Cardiac septum (tissue), 1 donor: ENCODE measurements at regions not wholly inside any gene's neighbourhood (a gene's known extent, or its start where the extent isn't known, plus 50 kb on each side); places are given as distances from the start of the nearest gene placed in this dataset.

Experiments
- DNase-seq: peaks from one replicate; pipeline ENCODE4 v3.0.0-alpha.2; 2020; ENCODE audit warnings: low spot score
- intact Hi-C: fragments of 100-400 bp; cut with DNase I; formaldehyde crosslinking; loops from one replicate; pipeline ENCODE4 v1.14.0; 2022
- donor health status: DM: no; HTN: no; CAD: no.

- intact Hi-C loops = no loop called here
- DNase-seq = no peak
Measured at GRCh38 chr9:79353856-79354520, 217.8 kb upstream of the TLE4 start.

DNA sequence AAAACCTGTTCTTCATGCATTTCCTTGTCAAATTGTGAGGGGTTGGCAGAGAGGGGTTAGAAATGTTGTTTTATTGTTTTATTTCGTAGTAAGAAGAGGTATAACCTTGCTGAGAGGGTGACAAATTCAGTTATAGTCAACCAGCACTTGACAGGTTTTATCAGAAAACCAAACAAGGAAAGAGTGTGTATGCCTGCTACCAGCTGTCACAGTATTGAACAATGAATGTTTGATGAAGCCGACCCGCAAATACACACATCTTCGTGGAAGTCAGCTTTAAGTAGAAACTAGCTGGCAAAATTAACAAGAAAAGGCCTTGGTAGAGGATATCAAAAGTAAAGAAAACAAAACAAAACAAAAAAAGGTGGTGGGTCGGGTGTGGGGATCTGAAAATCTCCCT is 214.6 kb upstream of the TLE4 start:
- intact Hi-C loops = no loop called here
- no peak for DNase-seq

GRCh38 chr9:79357616-79358015 is 214.1 kb upstream of the TLE4 start:
- intact Hi-C loops = no loop called here

GRCh38 chr9:79360387-79361347 is 211.1 kb upstream of the TLE4 start:
- intact Hi-C loops = no loop called here

More at GRCh38 chr9:79357616-79358015, 214.1 kb upstream of the TLE4 start:
- DNase-seq = no peak

DNA sequence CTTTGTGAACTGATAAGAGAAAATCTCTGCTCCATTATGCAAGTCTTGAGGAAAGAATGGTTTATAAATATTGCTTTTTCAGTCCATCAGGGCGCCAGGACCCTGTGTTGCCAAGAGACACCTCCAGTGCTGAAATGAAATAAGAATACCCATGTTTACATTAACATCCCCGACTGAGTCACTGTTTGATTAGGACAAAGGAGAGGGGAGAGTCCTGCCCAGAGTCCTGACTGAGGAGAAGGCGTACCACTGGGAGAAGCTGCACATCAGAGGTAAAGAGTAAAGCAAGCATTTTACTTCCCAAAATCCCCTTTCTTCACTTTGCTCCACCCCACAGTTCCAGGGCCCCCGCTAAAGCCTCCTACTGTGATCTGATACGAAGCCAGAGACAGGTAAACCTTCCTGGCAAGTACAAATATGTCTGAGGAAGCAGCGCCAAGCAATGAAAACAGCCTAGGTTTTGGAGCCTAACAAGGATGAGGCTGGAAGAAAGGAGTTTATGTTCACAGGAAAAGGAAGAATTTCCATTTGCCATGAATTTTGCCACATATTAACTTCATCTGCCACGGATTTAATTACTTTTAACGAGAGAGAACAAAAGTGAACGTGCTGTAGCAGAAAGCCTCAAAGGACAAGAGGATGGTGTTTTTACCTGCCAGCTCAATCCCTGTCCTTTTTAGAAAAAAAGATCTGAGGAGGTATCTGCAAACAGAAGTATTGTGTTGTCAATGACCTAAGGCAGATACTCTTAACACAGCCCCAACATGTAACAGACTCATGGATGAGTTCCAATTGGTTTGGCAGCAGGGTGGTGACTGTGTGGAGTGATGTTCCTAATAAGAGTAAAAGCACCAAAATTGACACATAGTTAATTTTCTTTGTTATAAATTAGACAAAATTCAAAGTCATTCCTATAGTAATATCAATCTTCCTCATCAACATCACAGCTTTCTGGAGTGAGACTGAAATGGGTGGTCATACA is 209.4 kb upstream of the TLE4 start:
- DNase-seq = no peak
- intact Hi-C loops = no loop called here

More at GRCh38 chr9:79360387-79361347, 211.1 kb upstream of the TLE4 start:
- DNase-seq = no peak

GRCh38 chr9:79369676-79370075 is 202.1 kb upstream of the TLE4 start:
- DNase-seq = no peak
- intact Hi-C loops = no loop called here

DNA sequence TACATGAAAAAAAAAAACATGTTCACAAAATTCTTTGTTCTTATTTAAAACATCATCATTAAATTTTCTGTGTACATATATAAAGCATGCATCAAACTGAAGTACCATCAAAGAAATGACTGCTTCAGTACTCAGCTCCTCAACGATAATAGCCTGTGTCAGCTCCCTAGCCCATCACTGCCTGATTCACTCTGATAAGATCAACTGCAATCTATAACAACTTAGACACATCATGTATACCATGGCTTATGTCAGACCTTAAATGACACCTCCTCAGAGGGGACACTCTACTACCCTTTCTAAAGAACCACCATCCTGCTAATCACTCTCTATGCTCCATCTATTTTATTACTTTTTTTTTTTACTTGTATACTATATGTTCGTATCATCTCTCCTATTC is 200.5 kb upstream of the TLE4 start:
- no peak for DNase-seq
- intact Hi-C loops = no loop called here

- intact Hi-C loops = no loop called here
- DNase-seq = no peak
Measured at GRCh38 chr9:79371948-79372555, 199.7 kb upstream of the TLE4 start.

- intact Hi-C loops = no loop called here
- no peak for DNase-seq
Measured at GRCh38 chr9:79377339-79377855, 194.4 kb upstream of the TLE4 start.

- intact Hi-C loops = no loop called here
- no peak for DNase-seq
Measured at GRCh38 chr9:79378107-79378506, 193.7 kb upstream of the TLE4 start.

DNA sequence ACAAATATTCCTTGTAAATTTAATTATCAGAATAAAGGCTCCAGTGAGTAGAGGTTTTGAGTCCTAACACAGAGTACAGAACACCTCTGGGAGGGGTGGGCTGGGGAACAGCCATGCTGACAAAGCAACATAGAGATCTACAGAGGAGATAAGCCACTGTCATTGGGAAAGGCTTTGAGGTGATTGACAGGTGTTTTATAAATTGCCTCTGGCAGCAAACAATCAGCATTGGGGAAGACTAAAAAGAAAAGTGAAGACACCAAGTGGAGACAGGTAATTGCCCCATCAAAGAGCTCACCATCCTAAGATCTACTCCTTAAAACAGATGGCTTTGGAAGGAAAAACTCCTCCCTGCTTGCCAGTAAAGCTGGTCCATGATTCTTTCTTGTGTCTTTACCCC is 189.7 kb upstream of the TLE4 start:
- intact Hi-C loops = no loop called here
- no peak for DNase-seq

DNA sequence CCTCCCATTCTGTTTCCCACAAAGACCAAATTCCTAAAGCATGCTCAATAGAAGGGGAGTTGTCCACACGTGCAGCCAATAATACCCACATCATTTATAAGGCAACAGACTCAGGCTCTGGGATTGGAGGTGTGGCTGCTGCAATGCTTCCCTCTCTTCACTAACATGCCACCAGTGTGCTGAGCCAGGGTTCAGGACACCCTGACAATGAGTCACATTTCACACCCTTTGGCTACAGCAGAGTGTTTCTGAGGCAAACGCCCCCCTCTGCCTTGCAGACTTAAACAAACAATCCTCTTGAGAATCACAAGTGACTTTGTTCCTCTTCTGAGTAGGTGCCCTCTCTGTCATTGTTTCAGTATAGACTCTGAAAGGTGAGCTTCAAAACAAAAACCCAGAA is 189.3 kb upstream of the TLE4 start:
- intact Hi-C loops = no loop called here
- no peak for DNase-seq

- no peak for DNase-seq
- intact Hi-C loops = no loop called here
Measured at GRCh38 chr9:79383096-79383495, 188.7 kb upstream of the TLE4 start.

DNA sequence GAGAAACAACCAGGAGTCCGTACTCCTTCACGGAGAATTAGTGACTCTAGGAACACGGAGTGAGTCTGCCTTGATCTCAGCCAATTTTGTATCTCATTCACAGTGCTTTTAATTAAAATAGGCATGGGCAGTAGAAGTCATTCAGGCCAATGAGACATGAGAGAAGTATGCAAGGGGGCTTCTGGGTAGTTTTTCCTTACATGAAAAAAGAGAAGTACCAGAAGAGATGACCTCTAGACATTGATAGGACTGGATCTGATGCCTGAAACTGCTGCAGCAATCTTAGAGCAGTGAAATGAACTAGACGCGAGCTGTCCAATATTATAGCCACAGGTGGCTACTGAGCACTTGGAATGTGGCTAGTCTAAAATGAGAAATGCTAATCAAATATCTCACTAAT is 187.7 kb upstream of the TLE4 start:
- intact Hi-C loops = no loop called here
- no peak for DNase-seq

GRCh38 chr9:79384501-79384900 is 187.3 kb upstream of the TLE4 start:
- DNase-seq = no peak
- intact Hi-C loops = no loop called here

- DNase-seq = no peak
- intact Hi-C loops = no loop called here
Measured at GRCh38 chr9:79387101-79387835, 184.5 kb upstream of the TLE4 start.

GRCh38 chr9:79390077-79390698 is 181.6 kb upstream of the TLE4 start:
- no peak for DNase-seq
- intact Hi-C loops = no loop called here
